T-cell (primary cell): ENCODE measurements at regions not wholly inside any gene's neighbourhood (a gene's known extent, or its start where the extent isn't known, plus 50 kb on each side); places are given as distances from the start of the nearest gene placed in this dataset.

Source experiments
- ATAC-seq, 4 experiments: fragments of 200-7000 bp in 3 of 4; fragments of 150-1000 bp in 1 of 4; cut with Tn5 transposase; replicated peaks in 1 of 4; 1 replicate in 3 of 4; 2 replicates in 1 of 4; pipeline ENCODE4 v1.10.0; 2021; ENCODE audit warnings: moderate library complexity in 3 of 4, mild to moderate bottlenecking in 2 of 4, moderate number of reproducible peaks in 1 of 4
- CTCF ChIA-PET, 2 donors: fragments of 300-600 bp; sonication (Branson Sonifier 250); formaldehyde crosslinking; loops; one replicate each; lab custom pipeline; 2022; ENCODE audit warnings: antibody characterized with exemption in 2 of 2; lab: Charles Lee
- POLR2A ChIA-PET, 2 donors: fragments of 300-600 bp; sonication (Branson Sonifier 250); formaldehyde crosslinking; loops; one replicate each; lab custom pipeline; 2022; ENCODE audit warnings: antibody characterized with exemption in 2 of 2; lab: Charles Lee
- DNase-seq, 35 experiments: peaks; one replicate each; pipeline versions ENCODE4 v3.0.0 to v3.0.0-alpha.2; 2013 to 2023
- H3K27ac ChIP-seq: one replicate; pipeline ENCODE4 v1.5.1; 2013; ENCODE audit warnings: low read length
- H3K27me3 ChIP-seq, 2 experiments: replicated peaks in 1 of 2; 1 replicate in 1 of 2; 2 replicates in 1 of 2; pipeline versions ENCODE4 v1.6.1 to v1.7.0; 2013; ENCODE audit warnings: low read length in 1 of 2, mixed read lengths in 1 of 2; ENCODE audit not compliant: control insufficient read depth in 2 of 2, insufficient read depth in 2 of 2; ENCODE audit errors: extremely low read depth in 1 of 2
- H3K36me3 ChIP-seq, 2 donors: 1 replicate in 1 of 2; 2 replicates in 1 of 2; pipeline versions ENCODE4 v1.6.1 to v1.7.0; 2013; ENCODE audit warnings: low read length in 1 of 2; ENCODE audit not compliant: control insufficient read depth in 2 of 2, insufficient read depth in 1 of 2; ENCODE audit errors: extremely low read depth in 1 of 2
- H3K4me1 ChIP-seq, 2 experiments: 1 replicate in 1 of 2; 2 replicates in 1 of 2; pipeline versions ENCODE4 v1.6.1 to v1.7.0; 2013; ENCODE audit warnings: low read length in 2 of 2, mixed read lengths in 1 of 2; ENCODE audit not compliant: insufficient read depth in 2 of 2, control insufficient read depth in 1 of 2; ENCODE audit errors: extremely low read depth in 1 of 2
- H3K4me3 ChIP-seq, 2 donors: 1 replicate in 1 of 2; 2 replicates in 1 of 2; pipeline versions ENCODE4 v1.5.1 to v1.7.0; 2013; ENCODE audit warnings: mild to moderate bottlenecking in 2 of 2, low read length in 1 of 2, moderate library complexity in 1 of 2; ENCODE audit not compliant: control insufficient read depth in 1 of 2; ENCODE audit errors: extremely low read depth in 1 of 2
- H3K9me3 ChIP-seq: 2 replicates; pipeline ENCODE4 v1.7.0; 2013
- H3K27ac Mint-ChIP-seq, 2 donors: one replicate each; pipeline ENCODE4 v1.8.0; 2020 to 2021; ENCODE audit warnings: mild to moderate bottlenecking in 2 of 2, mixed read lengths in 2 of 2
- H3K27me3 Mint-ChIP-seq, 2 donors: one replicate each; pipeline ENCODE4 v1.8.0; 2021 to 2022; ENCODE audit warnings: mixed read lengths in 2 of 2
- H3K36me3 Mint-ChIP-seq: one replicate; pipeline ENCODE4 v1.8.0; 2021; ENCODE audit warnings: mixed read lengths
- H3K4me1 Mint-ChIP-seq, 3 donors: one replicate each; pipeline ENCODE4 v1.8.0; 2020 to 2022; ENCODE audit warnings: mixed read lengths in 3 of 3, mild to moderate bottlenecking in 1 of 3
- H3K4me3 Mint-ChIP-seq, 3 donors: one replicate each; pipeline ENCODE4 v1.8.0; 2020 to 2022; ENCODE audit warnings: mild to moderate bottlenecking in 3 of 3, mixed read lengths in 3 of 3, moderate library complexity in 3 of 3
- H3K9me3 Mint-ChIP-seq, 3 donors: one replicate each; pipeline ENCODE4 v1.8.0; 2020 to 2022; ENCODE audit warnings: mixed read lengths in 3 of 3
- WGBS: methylation state at CpG from one replicate; pipeline ENCODE4 v1.1.5; 2013; ENCODE audit warnings: missing lambda C conversion rate; ENCODE audit not compliant: insufficient coverage; 5-methylcytosine and 5-hydroxymethylcytosine counted together

GRCh38 chr5:82426464-82427154 lies 148.5 kb upstream of the RPS23 start:
- ChIA-PET CTCF (no interaction called here), POLR2A (no interaction called here)
- no peak overlapping the region for H3K4me3 ChIP-seq
- H3K27me3 ChIP-seq: no peaks in the 10 kb centered on the region
- no peaks in the 10 kb centered on the region for H3K9me3 ChIP-seq
- Mint-ChIP-seq H3K36me3 (no peaks in the 10 kb centered on the region), H3K4me3 (no peak overlapping the region), H3K9me3 (no peaks in the 10 kb centered on the region), H3K27me3 (no peaks in the 10 kb centered on the region), H3K4me1 (no peaks in the 10 kb centered on the region), H3K27ac (no peak overlapping the region)
- no peaks in the 10 kb centered on the region for H3K4me1 ChIP-seq
- H3K36me3 ChIP-seq: no peaks in the 10 kb centered on the region
- DNase-seq (no peak), ATAC-seq (no peak)
- 50% methylated on average over 1 of the region's 4 CpGs for WGBS
- H3K27ac ChIP-seq: no peak overlapping the region

GRCh38 chr5:82425591-82425990 lies 147.4 kb upstream of the RPS23 start:
- H3K27me3 Mint-ChIP-seq: no peaks in the 10 kb centered on the region
- Histone ChIP-seq H3K36me3 (no peaks in the 10 kb centered on the region), H3K9me3 (no peaks in the 10 kb centered on the region), H3K4me1 (no peaks in the 10 kb centered on the region), H3K27me3 (no peaks in the 10 kb centered on the region), H3K4me3 (no peak overlapping the region), H3K27ac (no peak overlapping the region)
- DNase-seq (no peak), ATAC-seq (no peak)
- no CpG with 5 or more reads among the region's 3 CpGs for WGBS
- H3K27ac Mint-ChIP-seq: no peak overlapping the region
- no peaks in the 10 kb centered on the region for H3K36me3 Mint-ChIP-seq
- ChIA-PET CTCF (no interaction called here), POLR2A (no interaction called here)
- H3K9me3 Mint-ChIP-seq: no peaks in the 10 kb centered on the region
- no peak overlapping the region for H3K4me3 Mint-ChIP-seq
- H3K4me1 Mint-ChIP-seq: no peaks in the 10 kb centered on the region

- ChIA-PET POLR2A (no interaction called here), CTCF (no interaction called here)
- H3K27me3 ChIP-seq: no peaks in the 10 kb centered on the region
- WGBS: no CpG with 5 or more reads among the region's 3 CpGs
- Mint-ChIP-seq H3K4me3 (no peak overlapping the region), H3K27me3 (no peaks in the 10 kb centered on the region), H3K4me1 (no peaks in the 10 kb centered on the region), H3K9me3 (no peaks in the 10 kb centered on the region), H3K27ac (no peak overlapping the region), H3K36me3 (no peaks in the 10 kb centered on the region)
- DNase-seq (no peak), ATAC-seq (no peak)
- no peaks in the 10 kb centered on the region for H3K36me3 ChIP-seq
- no peaks in the 10 kb centered on the region for H3K9me3 ChIP-seq
- H3K4me3 ChIP-seq: no peak overlapping the region
- H3K4me1 ChIP-seq: no peaks in the 10 kb centered on the region
- no peak overlapping the region for H3K27ac ChIP-seq
These were observed 146.1 kb upstream of the RPS23 start for GRCh38 chr5:82424211-82424610.

- Histone ChIP-seq H3K36me3 (no peaks in the 10 kb centered on the region), H3K27ac (no peak overlapping the region)
- WGBS: 81% methylated on average over 4 of the region's 6 CpGs
These were observed 144.6 kb upstream of the RPS23 start for GRCh38 chr5:82422751-82423181.

GRCh38 chr5:82422001-82422740 lies 144.0 kb upstream of the RPS23 start:
- H3K4me3 ChIP-seq: no peak overlapping the region
- no peak overlapping the region for H3K4me3 Mint-ChIP-seq
- H3K9me3 ChIP-seq: no peaks in the 10 kb centered on the region
- ATAC-seq (no peak), DNase-seq (no peak)
- no peak overlapping the region for H3K27ac Mint-ChIP-seq
- no peaks in the 10 kb centered on the region for H3K36me3 ChIP-seq
- H3K36me3 Mint-ChIP-seq: no peaks in the 10 kb centered on the region
- no peaks in the 10 kb centered on the region for H3K4me1 ChIP-seq
- H3K27me3 Mint-ChIP-seq: no peaks in the 10 kb centered on the region
- H3K27me3 ChIP-seq: no peaks in the 10 kb centered on the region
- POLR2A ChIA-PET: interaction anchor here (0.6 to 0.7 kb wide), 2 partner anchors 7 to 1103 kb away, joined by 3 to 10 read pairs; no protein-coding TSS in a partner anchor
- H3K27ac ChIP-seq: no peak overlapping the region
- H3K9me3 Mint-ChIP-seq: no peaks in the 10 kb centered on the region
- WGBS: no CpG with 5 or more reads among the region's 2 CpGs
- CTCF ChIA-PET: interaction anchor here (0.6 to 1.1 kb wide), 2 partner anchors 27 to 617 kb away, joined by 3 to 5 read pairs; no protein-coding TSS in a partner anchor
- no peaks in the 10 kb centered on the region for H3K4me1 Mint-ChIP-seq

More at GRCh38 chr5:82422751-82423181, 144.6 kb upstream of the RPS23 start:
- DNase-seq (no peak), ATAC-seq (no peak)
- H3K4me3 Mint-ChIP-seq: no peak overlapping the region
- Histone ChIP-seq H3K4me1 (no peaks in the 10 kb centered on the region), H3K9me3 (no peaks in the 10 kb centered on the region), H3K27me3 (no peaks in the 10 kb centered on the region), H3K4me3 (no peak overlapping the region)
- no peaks in the 10 kb centered on the region for H3K27me3 Mint-ChIP-seq
- H3K27ac Mint-ChIP-seq: no peak overlapping the region
- no peaks in the 10 kb centered on the region for H3K4me1 Mint-ChIP-seq
- H3K36me3 Mint-ChIP-seq: no peaks in the 10 kb centered on the region
- CTCF ChIA-PET: no interaction called here
- POLR2A ChIA-PET: interaction anchor here in 1 of 2 donors (0.6 kb wide), 1 partner anchor 8 kb away, joined by 10 read pairs; no protein-coding TSS in a partner anchor
- no peaks in the 10 kb centered on the region for H3K9me3 Mint-ChIP-seq

GRCh38 chr5:82421119-82421518 lies 143.0 kb upstream of the RPS23 start:
- Histone ChIP-seq H3K4me1 (no peaks in the 10 kb centered on the region), H3K9me3 (no peaks in the 10 kb centered on the region), H3K27me3 (no peaks in the 10 kb centered on the region), H3K27ac (no peak overlapping the region), H3K36me3 (no peaks in the 10 kb centered on the region), H3K4me3 (no peak overlapping the region)
- H3K9me3 Mint-ChIP-seq: no peaks in the 10 kb centered on the region
- 100% methylated on average over 2 of the region's 3 CpGs for WGBS
- H3K36me3 Mint-ChIP-seq: no peaks in the 10 kb centered on the region
- CTCF ChIA-PET: interaction anchor here in 1 of 2 donors (1.1 kb wide), 1 partner anchor 26 kb away, joined by 3 read pairs; no protein-coding TSS in a partner anchor
- POLR2A ChIA-PET: interaction anchor here in 1 of 2 donors (0.7 kb wide), 1 partner anchor 1104 kb away, joined by 3 read pairs; no protein-coding TSS in a partner anchor
- H3K4me3 Mint-ChIP-seq: no peak overlapping the region
- no peaks in the 10 kb centered on the region for H3K4me1 Mint-ChIP-seq
- ATAC-seq (no peak), DNase-seq (no peak)
- H3K27ac Mint-ChIP-seq: no peak overlapping the region
- no peaks in the 10 kb centered on the region for H3K27me3 Mint-ChIP-seq
